Liver (tissue), 8 donors: ENCODE measurements at regions not wholly inside any gene's neighbourhood (a gene's known extent, or its start where the extent isn't known, plus 50 kb on each side); places are given as distances from the start of the nearest gene placed in this dataset.

Experiments
- DNase-seq: peaks from one replicate; pipeline ENCODE4 v3.0.0-alpha.2; 2017; ENCODE audit warnings: low spot score
- H3K27ac ChIP-seq, 2 donors: one replicate each; pipeline ENCODE4 v1.7.0; 2013; ENCODE audit warnings: inconsistent platforms in 2 of 2, low read length in 2 of 2, control low read depth in 1 of 2, low read depth in 1 of 2, mild to moderate bottlenecking in 1 of 2
- H3K27me3 ChIP-seq, 4 donors: one replicate each; pipeline versions ENCODE4 v1.6.1 to v1.7.0; 2013; ENCODE audit warnings: low read length in 3 of 4, inconsistent platforms in 1 of 4, mild to moderate bottlenecking in 1 of 4, moderate library complexity in 1 of 4; ENCODE audit not compliant: control insufficient read depth in 4 of 4, insufficient read depth in 4 of 4
- H3K36me3 ChIP-seq, 4 donors: one replicate each; pipeline versions ENCODE4 v1.6.1 to v1.7.0; 2013; ENCODE audit warnings: low read length in 3 of 4, mild to moderate bottlenecking in 3 of 4, low read depth in 1 of 4, moderate library complexity in 1 of 4; ENCODE audit not compliant: control insufficient read depth in 4 of 4, insufficient read depth in 3 of 4
- H3K4me1 ChIP-seq, 4 donors: one replicate each; pipeline versions ENCODE4 v1.6.1 to v1.7.0; 2013; ENCODE audit warnings: low read length in 3 of 4, mild to moderate bottlenecking in 3 of 4, moderate library complexity in 1 of 4; ENCODE audit not compliant: control insufficient read depth in 4 of 4, insufficient read depth in 4 of 4
- H3K4me3 ChIP-seq, 3 donors: one replicate each; pipeline versions ENCODE4 v1.6.1 to v1.7.0; 2013; ENCODE audit warnings: low read length in 3 of 3, control low read depth in 1 of 3, low read depth in 1 of 3, mild to moderate bottlenecking in 1 of 3
- H3K9ac ChIP-seq, 2 donors: one replicate each; pipeline ENCODE4 v1.7.0; 2013; ENCODE audit warnings: low read length in 2 of 2, mild to moderate bottlenecking in 2 of 2, moderate library complexity in 2 of 2, control low read depth in 1 of 2, low read depth in 1 of 2
- H3K9me3 ChIP-seq, 4 donors: one replicate each; pipeline versions ENCODE4 v1.6.1 to v1.7.0; 2013; ENCODE audit warnings: low read length in 3 of 4; ENCODE audit not compliant: control insufficient read depth in 4 of 4
- EGR1 ChIP-seq, 2 donors: IDR thresholded peaks; 2 replicates each; pipeline ENCODE4 v1.6.1; 2016 to 2018; ENCODE audit warnings: antibody characterized with exemption in 2 of 2, low read depth in 2 of 2
- FOXA1 ChIP-seq: IDR thresholded peaks from 2 replicates; pipeline ENCODE4 v1.6.1; 2016; ENCODE audit warnings: antibody characterized with exemption
- FOXA2 ChIP-seq: IDR thresholded peaks from 2 replicates; pipeline ENCODE4 v1.6.1; 2016; ENCODE audit warnings: antibody characterized with exemption
- GABPA ChIP-seq, 2 donors: IDR thresholded peaks in 1 of 2; conservative IDR thresholded peaks in 1 of 2; 2 replicates each; pipeline ENCODE4 v1.6.1; 2016; ENCODE audit warnings: antibody characterized with exemption in 2 of 2, mild to moderate bottlenecking in 1 of 2, moderate library complexity in 1 of 2
- HNF4A ChIP-seq, 2 donors: conservative IDR thresholded peaks; 2 replicates each; pipeline ENCODE4 v1.6.1; 2016; ENCODE audit warnings: antibody characterized with exemption in 2 of 2, mild to moderate bottlenecking in 2 of 2
- HNF4G ChIP-seq: IDR thresholded peaks from 2 replicates; pipeline ENCODE4 v1.6.1; 2016; ENCODE audit warnings: antibody characterized with exemption
- JUND ChIP-seq, 2 donors: IDR thresholded peaks; 2 replicates each; pipeline ENCODE4 v1.6.1; 2016; ENCODE audit warnings: antibody characterized with exemption in 2 of 2
- NR2F2 ChIP-seq: IDR thresholded peaks from 2 replicates; pipeline ENCODE4 v1.6.1; 2016; ENCODE audit warnings: antibody characterized with exemption
- RAD21 ChIP-seq, 2 donors: IDR thresholded peaks; 2 replicates each; pipeline ENCODE4 v1.6.1; 2016; ENCODE audit warnings: antibody characterized with exemption in 2 of 2, mild to moderate bottlenecking in 2 of 2
- RXRA ChIP-seq, 2 donors: IDR thresholded peaks; 2 replicates each; pipeline ENCODE4 v1.6.1; 2017 to 2018; ENCODE audit warnings: antibody characterized with exemption in 2 of 2, mild to moderate bottlenecking in 1 of 2
- SP1 ChIP-seq: IDR thresholded peaks from 2 replicates; pipeline ENCODE4 v1.6.1; 2018; ENCODE audit warnings: antibody characterized with exemption, mild to moderate bottlenecking
- TAF1 ChIP-seq: conservative IDR thresholded peaks from 2 replicates; pipeline ENCODE4 v1.6.1; 2016; ENCODE audit warnings: antibody characterized with exemption, mild to moderate bottlenecking
- YY1 ChIP-seq: IDR thresholded peaks from 2 replicates; pipeline ENCODE4 v1.6.1; 2016; ENCODE audit warnings: antibody characterized with exemption, mild to moderate bottlenecking
- WGBS: extraction: QIAGEN DNeasy Blood & Tissue Kit; methylation state at CpG from one replicate; pipeline ENCODE4 v1.1.7; 2013; 5-methylcytosine and 5-hydroxymethylcytosine counted together
- TF ChIP-seq, protein P1 (sequence below): IDR thresholded peaks from 2 replicates; pipeline ENCODE4 v1.6.1; 2016; ENCODE audit warnings: antibody characterized with exemption
- TF ChIP-seq, protein P2 (sequence below): IDR thresholded peaks from 2 replicates; pipeline ENCODE4 v1.6.1; 2016; ENCODE audit warnings: antibody characterized with exemption
- TF ChIP-seq, protein P3 (sequence below): fragments of 150-350 bp; IDR thresholded peaks from 2 replicates; pipeline ENCODE4 v1.5.1; 2017; ENCODE audit warnings: improper control_type of control experiment, low read depth, low read length; ENCODE audit not compliant: missing input control
- TF ChIP-seq, protein P4 (sequence below): IDR thresholded peaks from 2 replicates; pipeline ENCODE4 v1.6.1; 2016; ENCODE audit warnings: antibody characterized with exemption, mild to moderate bottlenecking
- TF ChIP-seq, protein P5 (sequence below): IDR thresholded peaks from 2 replicates; pipeline ENCODE4 v1.6.1; 2016; ENCODE audit warnings: antibody characterized with exemption
- donor health status: healthy.
- donor health status: healthy.
- donor health status: healthy.
- donor health status: healthy.
- donor health status: healthy.

DNA sequence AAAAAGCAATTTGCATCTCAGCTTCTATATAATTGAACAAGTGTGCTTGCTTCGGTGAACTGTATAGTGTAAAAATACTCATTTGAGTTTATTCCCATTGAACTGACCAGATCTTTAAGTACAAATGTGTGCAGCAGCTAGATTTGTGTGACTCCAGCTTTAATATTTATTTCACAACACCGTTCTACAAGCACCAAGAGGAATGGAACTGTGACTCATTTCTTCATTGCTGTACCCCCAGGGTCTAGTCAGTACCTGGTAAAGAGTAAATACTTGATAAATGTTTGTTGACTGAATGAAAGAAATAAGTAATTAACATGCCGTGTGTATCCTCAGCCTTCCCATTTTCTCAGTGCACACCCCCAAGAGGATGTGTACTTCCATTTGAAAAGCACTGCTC is 464.8 kb downstream of the CBLN4 start:
- DNase-seq = no peak
- TF ChIP-seq NR2F2 (no peak), FOXA1 (no peak), TAF1 (no peak), YY1 (no peak), EGR1 (IDR thresholded peaks at IDR 0.05; ENCODE audit: low read depth in 2 of 2) (no peak), SP1 (no peak), RAD21 (IDR thresholded peaks at IDR 0.05) (no peak), RXRA (IDR thresholded peaks at IDR 0.05) (no peak), HNF4G (no peak), JUND (IDR thresholded peaks at IDR 0.05) (no peak), FOXA2 (no peak), HNF4A (conservative IDR thresholded peaks at IDR 0.05) (no peak), GABPA (IDR thresholded peaks at IDR 0.05 in 1 of 2, conservative IDR thresholded peaks at IDR 0.05 in 1 of 2) (no peak)
- TF ChIP-seq, protein P1, sequence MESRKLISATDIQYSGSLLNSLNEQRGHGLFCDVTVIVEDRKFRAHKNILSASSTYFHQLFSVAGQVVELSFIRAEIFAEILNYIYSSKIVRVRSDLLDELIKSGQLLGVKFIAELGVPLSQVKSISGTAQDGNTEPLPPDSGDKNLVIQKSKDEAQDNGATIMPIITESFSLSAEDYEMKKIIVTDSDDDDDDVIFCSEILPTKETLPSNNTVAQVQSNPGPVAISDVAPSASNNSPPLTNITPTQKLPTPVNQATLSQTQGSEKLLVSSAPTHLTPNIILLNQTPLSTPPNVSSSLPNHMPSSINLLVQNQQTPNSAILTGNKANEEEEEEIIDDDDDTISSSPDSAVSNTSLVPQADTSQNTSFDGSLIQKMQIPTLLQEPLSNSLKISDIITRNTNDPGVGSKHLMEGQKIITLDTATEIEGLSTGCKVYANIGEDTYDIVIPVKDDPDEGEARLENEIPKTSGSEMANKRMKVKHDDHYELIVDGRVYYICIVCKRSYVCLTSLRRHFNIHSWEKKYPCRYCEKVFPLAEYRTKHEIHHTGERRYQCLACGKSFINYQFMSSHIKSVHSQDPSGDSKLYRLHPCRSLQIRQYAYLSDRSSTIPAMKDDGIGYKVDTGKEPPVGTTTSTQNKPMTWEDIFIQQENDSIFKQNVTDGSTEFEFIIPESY = no peak
- TF ChIP-seq, protein P2, sequence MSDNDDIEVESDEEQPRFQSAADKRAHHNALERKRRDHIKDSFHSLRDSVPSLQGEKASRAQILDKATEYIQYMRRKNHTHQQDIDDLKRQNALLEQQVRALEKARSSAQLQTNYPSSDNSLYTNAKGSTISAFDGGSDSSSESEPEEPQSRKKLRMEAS = no peak
- TF ChIP-seq, protein P3, sequence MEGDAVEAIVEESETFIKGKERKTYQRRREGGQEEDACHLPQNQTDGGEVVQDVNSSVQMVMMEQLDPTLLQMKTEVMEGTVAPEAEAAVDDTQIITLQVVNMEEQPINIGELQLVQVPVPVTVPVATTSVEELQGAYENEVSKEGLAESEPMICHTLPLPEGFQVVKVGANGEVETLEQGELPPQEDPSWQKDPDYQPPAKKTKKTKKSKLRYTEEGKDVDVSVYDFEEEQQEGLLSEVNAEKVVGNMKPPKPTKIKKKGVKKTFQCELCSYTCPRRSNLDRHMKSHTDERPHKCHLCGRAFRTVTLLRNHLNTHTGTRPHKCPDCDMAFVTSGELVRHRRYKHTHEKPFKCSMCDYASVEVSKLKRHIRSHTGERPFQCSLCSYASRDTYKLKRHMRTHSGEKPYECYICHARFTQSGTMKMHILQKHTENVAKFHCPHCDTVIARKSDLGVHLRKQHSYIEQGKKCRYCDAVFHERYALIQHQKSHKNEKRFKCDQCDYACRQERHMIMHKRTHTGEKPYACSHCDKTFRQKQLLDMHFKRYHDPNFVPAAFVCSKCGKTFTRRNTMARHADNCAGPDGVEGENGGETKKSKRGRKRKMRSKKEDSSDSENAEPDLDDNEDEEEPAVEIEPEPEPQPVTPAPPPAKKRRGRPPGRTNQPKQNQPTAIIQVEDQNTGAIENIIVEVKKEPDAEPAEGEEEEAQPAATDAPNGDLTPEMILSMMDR = no peak
- TF ChIP-seq, protein P4, sequence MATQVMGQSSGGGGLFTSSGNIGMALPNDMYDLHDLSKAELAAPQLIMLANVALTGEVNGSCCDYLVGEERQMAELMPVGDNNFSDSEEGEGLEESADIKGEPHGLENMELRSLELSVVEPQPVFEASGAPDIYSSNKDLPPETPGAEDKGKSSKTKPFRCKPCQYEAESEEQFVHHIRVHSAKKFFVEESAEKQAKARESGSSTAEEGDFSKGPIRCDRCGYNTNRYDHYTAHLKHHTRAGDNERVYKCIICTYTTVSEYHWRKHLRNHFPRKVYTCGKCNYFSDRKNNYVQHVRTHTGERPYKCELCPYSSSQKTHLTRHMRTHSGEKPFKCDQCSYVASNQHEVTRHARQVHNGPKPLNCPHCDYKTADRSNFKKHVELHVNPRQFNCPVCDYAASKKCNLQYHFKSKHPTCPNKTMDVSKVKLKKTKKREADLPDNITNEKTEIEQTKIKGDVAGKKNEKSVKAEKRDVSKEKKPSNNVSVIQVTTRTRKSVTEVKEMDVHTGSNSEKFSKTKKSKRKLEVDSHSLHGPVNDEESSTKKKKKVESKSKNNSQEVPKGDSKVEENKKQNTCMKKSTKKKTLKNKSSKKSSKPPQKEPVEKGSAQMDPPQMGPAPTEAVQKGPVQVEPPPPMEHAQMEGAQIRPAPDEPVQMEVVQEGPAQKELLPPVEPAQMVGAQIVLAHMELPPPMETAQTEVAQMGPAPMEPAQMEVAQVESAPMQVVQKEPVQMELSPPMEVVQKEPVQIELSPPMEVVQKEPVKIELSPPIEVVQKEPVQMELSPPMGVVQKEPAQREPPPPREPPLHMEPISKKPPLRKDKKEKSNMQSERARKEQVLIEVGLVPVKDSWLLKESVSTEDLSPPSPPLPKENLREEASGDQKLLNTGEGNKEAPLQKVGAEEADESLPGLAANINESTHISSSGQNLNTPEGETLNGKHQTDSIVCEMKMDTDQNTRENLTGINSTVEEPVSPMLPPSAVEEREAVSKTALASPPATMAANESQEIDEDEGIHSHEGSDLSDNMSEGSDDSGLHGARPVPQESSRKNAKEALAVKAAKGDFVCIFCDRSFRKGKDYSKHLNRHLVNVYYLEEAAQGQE = no peak
- TF ChIP-seq, protein P5, sequence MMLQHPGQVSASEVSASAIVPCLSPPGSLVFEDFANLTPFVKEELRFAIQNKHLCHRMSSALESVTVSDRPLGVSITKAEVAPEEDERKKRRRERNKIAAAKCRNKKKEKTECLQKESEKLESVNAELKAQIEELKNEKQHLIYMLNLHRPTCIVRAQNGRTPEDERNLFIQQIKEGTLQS = no peak

More for the DNA sequence above, 464.8 kb downstream of the CBLN4 start:
- H3K27me3 ChIP-seq = no peaks in the 10 kb centered on the region
- H3K9me3 ChIP-seq = no peaks in the 10 kb centered on the region
- no peaks in the 10 kb centered on the region for H3K36me3 ChIP-seq
- H3K9ac ChIP-seq = no peak overlapping the region
- H3K4me1 ChIP-seq = no peaks in the 10 kb centered on the region
- no peak overlapping the region for H3K27ac ChIP-seq
- H3K4me3 ChIP-seq = no peak overlapping the region
- 56% methylated on average over 3 of the region's 3 CpGs for WGBS
